HEK293 (cell line): ENCODE measurements at regions not wholly inside any gene's neighbourhood (a gene's known extent, or its start where the extent isn't known, plus 50 kb on each side); places are given as distances from the start of the nearest gene placed in this dataset.

Source experiments
- CTCF ChIA-PET: fragments of 350-600 bp; formaldehyde crosslinking; extraction: SDS; loops from one replicate; lab custom pipeline; 2021; ENCODE audit warnings: antibody characterized with exemption; lab: Yijun Ruan, JAX
- POLR2A ChIA-PET: fragments of 300-600 bp; formaldehyde crosslinking; extraction: SDS; loops from one replicate; lab custom pipeline; 2020; ENCODE audit warnings: antibody characterized with exemption, inconsistent platforms; lab: Yijun Ruan, JAX
- H3K27ac ChIP-seq: fragments of 200-500 bp; sonication (Bioruptor generic); 2 replicates; pipeline ENCODE4 v1.5.1; 2014; ENCODE audit warnings: low read depth, low read length, control low read depth, inconsistent platforms; ENCODE audit errors: extremely low read depth
- H3K36me3 ChIP-seq, 2 experiments: fragments of 200-500 bp in 1 of 2; sonication (Bioruptor generic) in 1 of 2; 1 replicate in 1 of 2; 2 replicates in 1 of 2; pipeline ENCODE4 v1.5.1; 2014 to 2017; ENCODE audit warnings: inconsistent platforms in 2 of 2, low read length in 2 of 2; ENCODE audit not compliant: control insufficient read depth in 2 of 2, insufficient read depth in 1 of 2
- H3K4me1 ChIP-seq: fragments of 200-500 bp; sonication (Bioruptor generic); 2 replicates; pipeline ENCODE4 v1.5.1; 2014; ENCODE audit warnings: mild to moderate bottlenecking, low read length, inconsistent platforms; ENCODE audit not compliant: control insufficient read depth, insufficient read depth
- H3K4me3 ChIP-seq: 2 replicates; pipeline ENCODE4 v1.5.1; 2011; ENCODE audit warnings: low read depth, mild to moderate bottlenecking, control low read depth, low read length, moderate library complexity
- H3K9me3 ChIP-seq: fragments of 200-500 bp; sonication (Bioruptor generic); 2 replicates; pipeline ENCODE4 v1.5.1; 2014; ENCODE audit warnings: low read depth, low read length, inconsistent platforms; ENCODE audit not compliant: control insufficient read depth, insufficient read depth
- BCL11A ChIP-seq: fragments of 450-650 bp; formaldehyde crosslinking; IDR thresholded peaks from 2 replicates; pipeline ENCODE4 v1.5.1; 2016; ENCODE audit warnings: low read depth, missing biosample characterization, missing genetic modification characterization
- GLI2 ChIP-seq: fragments of 450-650 bp; formaldehyde crosslinking; IDR thresholded peaks from 2 replicates; pipeline ENCODE4; 2017; ENCODE audit warnings: missing biosample characterization, missing genetic modification characterization, low read depth, borderline replicate concordance
- GLI4 ChIP-seq: fragments of 450-650 bp; formaldehyde crosslinking; IDR thresholded peaks from 2 replicates; pipeline ENCODE4 v1.5.1; 2016; ENCODE audit warnings: missing biosample characterization, missing genetic modification characterization
- GLIS1 ChIP-seq: fragments of 450-650 bp; formaldehyde crosslinking; IDR thresholded peaks from 2 replicates; pipeline ENCODE4 v1.5.1; 2016; ENCODE audit warnings: missing biosample characterization, missing genetic modification characterization
- YY1 ChIP-seq: fragments of 450-650 bp; formaldehyde crosslinking; IDR thresholded peaks from 2 replicates; pipeline ENCODE4 v1.5.1; 2018; ENCODE audit warnings: missing biosample characterization, missing genetic modification characterization
- ZBTB17 ChIP-seq: fragments of 450-650 bp; formaldehyde crosslinking; IDR thresholded peaks from 2 replicates; pipeline ENCODE4 v1.5.1; 2016; ENCODE audit warnings: missing biosample characterization, missing genetic modification characterization
- ZNF174 ChIP-seq: fragments of 450-650 bp; formaldehyde crosslinking; IDR thresholded peaks from 2 replicates; pipeline ENCODE4 v1.5.0; 2017; ENCODE audit warnings: missing biosample characterization, mild to moderate bottlenecking, missing genetic modification characterization
- ZNF202 ChIP-seq: fragments of 450-650 bp; formaldehyde crosslinking; IDR thresholded peaks from 2 replicates; pipeline ENCODE4 v1.5.1; 2016; ENCODE audit warnings: missing biosample characterization, missing genetic modification characterization, borderline replicate concordance
- ZNF280D ChIP-seq: fragments of 450-650 bp; formaldehyde crosslinking; IDR thresholded peaks from 2 replicates; pipeline ENCODE4 v1.5.1; 2016; ENCODE audit warnings: missing biosample characterization, missing genetic modification characterization
- ZNF354C ChIP-seq: fragments of 450-650 bp; formaldehyde crosslinking; IDR thresholded peaks from 2 replicates; pipeline ENCODE4 v1.5.1; 2016; ENCODE audit warnings: missing biosample characterization, missing genetic modification characterization, low read depth, borderline replicate concordance
- ZNF529 ChIP-seq: fragments of 450-650 bp; formaldehyde crosslinking; IDR thresholded peaks from 2 replicates; pipeline ENCODE4 v1.5.1; 2017; ENCODE audit warnings: missing genetic modification characterization, missing biosample characterization; ENCODE audit not compliant: insufficient replicate concordance
- ZNF560 ChIP-seq: fragments of 450-650 bp; formaldehyde crosslinking; IDR thresholded peaks from 2 replicates; pipeline ENCODE4 v1.5.1; 2017; ENCODE audit warnings: missing biosample characterization, missing genetic modification characterization, borderline replicate concordance
- ZNF747 ChIP-seq: fragments of 450-650 bp; formaldehyde crosslinking; IDR thresholded peaks from 2 replicates; pipeline ENCODE4 v1.5.1; 2016; ENCODE audit warnings: missing biosample characterization, missing genetic modification characterization
- ZSCAN5A ChIP-seq: fragments of 450-650 bp; formaldehyde crosslinking; IDR thresholded peaks from 2 replicates; pipeline ENCODE4 v1.5.1; 2016; ENCODE audit warnings: missing biosample characterization, missing genetic modification characterization
- TF ChIP-seq, protein P1 (sequence below): fragments of 450-650 bp; IDR thresholded peaks from 2 replicates; pipeline ENCODE4 v1.5.1; 2018; ENCODE audit warnings: missing biosample characterization, missing genetic modification characterization
- TF ChIP-seq, protein P2 (sequence below): fragments of 450-650 bp; formaldehyde crosslinking; IDR thresholded peaks from 2 replicates; pipeline ENCODE4 v1.5.1; 2016; ENCODE audit warnings: missing biosample characterization, missing genetic modification characterization

GRCh38 chr4:154944996-154945395 lies 163.9 kb downstream of the RBM46 start:
- ChIA-PET POLR2A (no interaction called here), CTCF (no interaction called here)
- H3K36me3 ChIP-seq = no peaks in the 10 kb centered on the region
- H3K27ac ChIP-seq = no peak overlapping the region
- H3K4me3 ChIP-seq = no peak overlapping the region
- H3K4me1 ChIP-seq = no peaks in the 10 kb centered on the region
- TF ChIP-seq ZNF747 (tag by site-specific recombination) (no peak), ZNF560 (no peak), ZNF354C (tag by site-specific recombination) (no peak), ZNF174 (tag by site-specific recombination) (no peak), YY1 (tag by site-specific recombination) (no peak), BCL11A (no peak), GLI2 (no peak), ZBTB17 (tag by site-specific recombination) (no peak), ZNF280D (tag by site-specific recombination) (no peak)
- TF ChIP-seq, protein P1, sequence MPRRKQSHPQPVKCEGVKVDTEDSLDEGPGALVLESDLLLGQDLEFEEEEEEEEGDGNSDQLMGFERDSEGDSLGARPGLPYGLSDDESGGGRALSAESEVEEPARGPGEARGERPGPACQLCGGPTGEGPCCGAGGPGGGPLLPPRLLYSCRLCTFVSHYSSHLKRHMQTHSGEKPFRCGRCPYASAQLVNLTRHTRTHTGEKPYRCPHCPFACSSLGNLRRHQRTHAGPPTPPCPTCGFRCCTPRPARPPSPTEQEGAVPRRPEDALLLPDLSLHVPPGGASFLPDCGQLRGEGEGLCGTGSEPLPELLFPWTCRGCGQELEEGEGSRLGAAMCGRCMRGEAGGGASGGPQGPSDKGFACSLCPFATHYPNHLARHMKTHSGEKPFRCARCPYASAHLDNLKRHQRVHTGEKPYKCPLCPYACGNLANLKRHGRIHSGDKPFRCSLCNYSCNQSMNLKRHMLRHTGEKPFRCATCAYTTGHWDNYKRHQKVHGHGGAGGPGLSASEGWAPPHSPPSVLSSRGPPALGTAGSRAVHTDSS (tag by site-specific recombination) = no peak
- TF ChIP-seq, protein P2, sequence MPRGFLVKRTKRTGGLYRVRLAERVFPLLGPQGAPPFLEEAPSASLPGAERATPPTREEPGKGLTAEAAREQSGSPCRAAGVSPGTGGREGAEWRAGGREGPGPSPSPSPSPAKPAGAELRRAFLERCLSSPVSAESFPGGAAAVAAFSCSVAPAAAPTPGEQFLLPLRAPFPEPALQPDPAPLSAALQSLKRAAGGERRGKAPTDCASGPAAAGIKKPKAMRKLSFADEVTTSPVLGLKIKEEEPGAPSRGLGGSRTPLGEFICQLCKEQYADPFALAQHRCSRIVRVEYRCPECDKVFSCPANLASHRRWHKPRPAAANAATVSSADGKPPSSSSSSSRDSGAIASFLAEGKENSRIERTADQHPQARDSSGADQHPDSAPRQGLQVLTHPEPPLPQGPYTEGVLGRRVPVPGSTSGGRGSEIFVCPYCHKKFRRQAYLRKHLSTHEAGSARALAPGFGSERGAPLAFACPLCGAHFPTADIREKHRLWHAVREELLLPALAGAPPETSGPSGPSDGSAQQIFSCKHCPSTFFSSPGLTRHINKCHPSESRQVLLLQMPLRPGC = no peak
- H3K9me3 ChIP-seq = no peaks in the 10 kb centered on the region

DNA sequence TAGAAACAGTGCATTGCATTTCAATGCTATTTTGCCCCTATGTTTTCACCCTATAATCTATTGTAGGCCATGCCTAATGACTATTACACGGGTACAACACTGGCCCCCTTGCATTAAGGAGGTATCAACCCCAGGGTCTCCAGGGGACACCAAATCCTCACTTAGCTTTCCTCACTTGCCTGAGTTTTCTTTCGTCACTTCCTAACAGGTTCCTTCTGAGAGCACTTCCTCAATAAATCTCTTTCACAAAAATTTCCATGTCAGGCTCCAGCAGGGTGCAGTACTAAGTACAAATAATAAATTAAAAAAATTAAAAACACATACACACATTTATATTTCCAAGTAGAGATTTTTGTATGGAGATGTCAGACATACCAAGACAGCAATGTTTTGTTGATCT lies 165.0 kb downstream of the RBM46 start:
- Histone ChIP-seq H3K36me3 (no peaks in the 10 kb centered on the region), H3K9me3 (no peaks in the 10 kb centered on the region), H3K27ac (no peak overlapping the region), H3K4me1 (no peaks in the 10 kb centered on the region), H3K4me3 (no peak overlapping the region)
- no peak for TF ChIP-seq ZNF560
- no peak for TF ChIP-seq ZNF202 (tag by site-specific recombination)
- TF ChIP-seq ZSCAN5A (tag by site-specific recombination) = no peak
- no peak for TF ChIP-seq ZBTB17 (tag by site-specific recombination)
- TF ChIP-seq GLIS1 (tag by site-specific recombination) = no peak
- no peak for TF ChIP-seq GLI4
- TF ChIP-seq ZNF529 (tag by site-specific recombination) = no peak
- ChIA-PET CTCF (no interaction called here), POLR2A (no interaction called here)
